Esophagus squamous epithelium (tissue), 4 donors: ENCODE measurements at regions not wholly inside any gene's neighbourhood (a gene's known extent, or its start where the extent isn't known, plus 50 kb on each side); places are given as distances from the start of the nearest gene placed in this dataset.

Source experiments
- CTCF ChIP-seq, 6 experiments: fragments of 450-650 bp in 4 of 6; fragments of 200-600 bp in 2 of 6; sonication (generic) in 2 of 6; IDR thresholded peaks; one replicate each; pipeline ENCODE4 v1.5.1; 2016 to 2019; ENCODE audit warnings: antibody characterized with exemption in 6 of 6, mild to moderate bottlenecking in 4 of 6, moderate library complexity in 4 of 6
- POLR2A ChIP-seq, 4 donors: fragments of 450-650 bp; IDR thresholded peaks; one replicate each; pipeline ENCODE4 v1.6.1; 2017; ENCODE audit warnings: antibody characterized with exemption in 4 of 4, mild to moderate bottlenecking in 4 of 4, moderate library complexity in 3 of 4

DNA sequence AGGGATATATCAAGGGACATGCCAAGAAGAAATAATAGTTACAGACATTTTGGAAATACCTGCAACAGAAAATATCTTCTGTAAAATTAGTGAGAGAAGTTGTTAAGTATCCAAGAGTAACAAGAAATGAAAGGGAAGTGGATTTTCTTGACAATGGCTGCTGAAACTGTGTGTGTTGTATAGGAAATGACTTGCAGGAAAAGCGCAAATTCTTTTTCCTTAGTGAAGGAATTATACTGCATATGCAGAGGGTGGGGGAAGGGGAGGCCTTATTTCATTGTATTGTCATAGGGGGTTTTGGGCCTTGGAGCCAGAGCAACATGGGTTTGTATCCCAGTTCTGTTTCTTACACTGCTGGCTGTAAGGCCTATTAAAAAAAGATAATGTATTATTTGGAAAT is 84.4 kb upstream of the DDHD1 start:
- no peak for TF ChIP-seq CTCF (IDR thresholded peaks at IDR 0.05)
- no peak for TF ChIP-seq POLR2A (IDR thresholded peaks at IDR 0.05)
